SKM-1 (cell line): ENCODE measurements at regions not wholly inside any gene's neighbourhood (a gene's known extent, or its start where the extent isn't known, plus 50 kb on each side); places are given as distances from the start of the nearest gene placed in this dataset.
A peak's percentile ranks its signal among the peaks of the same experiment; 100 is the strongest.
"Not testable (repeated sequence)": the region's sequence is repeated elsewhere in the genome, so short reads cannot be mapped to it uniquely, and the experiment has no call there.

ENCODE experiments used
- DNase-seq: peaks from one replicate; lab custom pipeline; 2025; ENCODE audit not compliant: unreplicated experiment; lab: John Stamatoyannopoulos, UW

DNA sequence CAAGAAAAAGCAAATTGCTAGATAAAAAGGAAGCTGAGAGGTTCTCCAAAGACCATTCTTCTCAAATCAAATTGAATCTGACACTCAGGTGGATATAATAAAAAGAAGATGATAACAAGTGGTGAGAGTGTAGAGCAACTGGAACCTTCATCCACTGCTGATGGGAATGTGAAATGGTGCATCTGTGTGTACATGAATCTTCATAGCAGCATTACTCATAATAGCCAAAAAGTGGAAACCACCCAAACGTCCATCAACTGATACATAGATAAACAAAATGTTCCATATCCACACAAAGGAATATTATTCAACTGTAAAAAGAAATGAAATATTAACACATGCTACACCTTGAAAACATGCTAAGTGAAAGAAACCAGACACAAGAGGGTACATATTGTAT is 357.2 kb upstream of the EPHA4 start:
- DNase-seq: no peak

DNA sequence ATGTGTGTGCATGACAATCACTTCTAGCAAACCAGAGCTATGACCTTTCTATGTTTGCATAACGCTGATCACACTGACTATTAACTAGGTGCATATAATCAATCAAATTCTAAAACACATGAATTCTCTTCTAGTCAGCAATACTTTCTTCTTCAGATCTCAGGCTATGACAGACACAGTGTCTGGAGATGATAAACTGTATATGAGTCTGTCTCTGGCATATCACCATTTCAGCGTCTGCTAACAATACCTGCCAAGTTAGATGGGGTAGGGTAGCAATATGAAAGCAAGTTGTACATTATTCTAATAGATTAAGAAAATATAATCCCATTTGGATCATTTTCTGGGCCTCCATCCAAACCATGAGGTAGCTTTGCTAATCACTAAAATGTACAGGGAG is 354.2 kb upstream of the EPHA4 start:
- DNase-seq: no peak

DNA sequence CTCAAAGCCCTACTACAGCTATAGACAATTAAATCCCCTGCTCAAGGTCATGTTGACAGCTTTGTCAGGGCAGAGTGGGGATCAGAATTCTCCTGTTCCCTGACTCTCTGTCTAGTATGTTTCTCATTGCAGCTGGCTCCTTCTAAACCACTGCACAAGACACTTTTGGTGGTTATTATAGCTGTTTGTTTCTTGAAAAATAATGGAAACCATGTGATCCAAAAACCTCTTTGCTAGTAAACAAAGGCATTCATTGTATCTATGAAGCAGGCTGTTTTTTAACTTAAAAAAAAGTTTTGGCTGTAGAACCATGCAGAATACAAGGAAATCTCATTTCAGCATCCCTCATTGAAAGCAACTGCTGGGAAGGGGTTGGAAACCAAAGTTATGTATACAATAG is 352.5 kb upstream of the EPHA4 start:
- no peak for DNase-seq

DNA sequence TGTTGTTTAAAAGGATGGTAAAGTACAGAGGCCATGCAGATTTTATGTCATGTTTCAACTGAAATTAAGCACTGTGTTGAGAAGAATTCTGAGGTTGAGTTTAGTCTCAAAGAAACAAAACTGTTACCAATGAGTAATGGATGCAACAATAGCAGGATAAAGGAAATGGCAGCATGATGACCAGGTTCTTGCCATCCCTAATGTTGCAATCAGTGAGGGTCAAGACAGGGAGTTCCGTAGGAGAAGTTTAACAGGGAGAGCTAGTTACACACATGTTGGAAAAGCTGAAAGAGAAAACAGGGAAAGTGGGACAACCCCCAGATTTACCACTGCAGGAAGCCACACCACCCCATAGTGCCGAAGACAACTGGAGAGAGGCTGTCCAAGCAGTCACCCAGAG is 343.8 kb upstream of the EPHA4 start:
- DNase-seq: no peak

DNA sequence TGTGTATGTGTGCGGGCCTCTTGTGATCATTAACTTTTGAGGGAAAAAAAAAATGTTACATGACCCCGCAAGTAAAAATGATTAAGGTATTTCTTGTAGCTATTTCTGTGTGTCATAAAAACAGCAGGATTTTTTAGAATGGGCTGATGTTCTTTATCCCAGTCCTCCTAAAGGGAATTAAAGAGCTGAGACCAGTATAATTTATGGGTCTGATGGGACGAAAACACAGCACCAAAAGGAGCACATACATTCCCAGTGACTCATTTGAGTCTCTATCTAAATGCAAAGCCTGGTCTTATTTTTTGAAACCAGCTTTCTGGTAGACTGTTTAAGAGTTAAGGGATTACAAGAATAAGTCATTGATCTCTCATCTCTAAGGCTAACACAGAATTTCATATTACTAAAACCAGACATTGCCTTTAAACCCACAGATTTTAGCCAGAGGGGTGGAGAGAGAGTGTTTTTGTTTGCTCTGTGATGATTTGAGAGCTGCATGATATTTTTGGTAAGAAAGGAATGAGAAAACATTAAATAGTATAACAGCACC is 342.3 kb upstream of the EPHA4 start:
- no peak for DNase-seq

DNA sequence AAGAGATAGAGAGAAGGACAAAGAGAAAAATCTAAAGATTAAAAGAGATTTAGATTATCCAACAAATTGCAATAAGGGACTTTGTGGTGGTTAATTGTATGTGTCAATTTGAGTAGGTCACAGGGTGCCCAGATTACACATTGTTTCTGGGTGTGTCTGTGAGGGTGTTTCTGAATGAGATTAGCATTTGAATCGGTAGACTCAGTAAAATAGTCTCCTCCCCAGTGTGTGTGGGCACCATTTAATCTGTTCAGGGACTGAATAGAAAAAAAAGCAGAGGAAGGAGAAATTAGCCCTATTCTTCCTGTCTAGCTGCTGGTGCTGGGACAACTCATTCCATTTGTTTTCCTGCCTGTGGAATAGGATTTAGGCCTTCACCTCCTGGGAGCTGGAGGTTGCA is 339.8 kb upstream of the EPHA4 start:
- no peak for DNase-seq

DNA sequence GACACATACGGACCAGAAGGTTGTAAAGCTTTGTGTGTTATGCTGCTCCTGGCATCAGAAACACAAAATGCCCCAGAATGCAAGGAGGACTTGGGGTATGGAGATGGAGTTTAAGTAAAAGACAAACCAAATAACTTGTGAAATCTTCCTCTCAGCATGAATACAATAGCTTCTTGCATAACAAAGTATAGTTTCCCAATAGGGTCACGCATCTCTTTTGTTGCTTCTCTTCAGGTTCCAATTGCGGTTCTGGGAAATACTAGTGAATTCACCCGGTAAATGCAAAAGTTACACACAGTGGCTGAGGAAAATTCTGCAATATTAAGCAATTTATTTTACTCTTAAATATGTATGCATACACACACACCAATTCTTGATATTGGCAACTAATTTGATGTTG is 339.2 kb upstream of the EPHA4 start:
- DNase-seq: peak; percentile 8

DNA sequence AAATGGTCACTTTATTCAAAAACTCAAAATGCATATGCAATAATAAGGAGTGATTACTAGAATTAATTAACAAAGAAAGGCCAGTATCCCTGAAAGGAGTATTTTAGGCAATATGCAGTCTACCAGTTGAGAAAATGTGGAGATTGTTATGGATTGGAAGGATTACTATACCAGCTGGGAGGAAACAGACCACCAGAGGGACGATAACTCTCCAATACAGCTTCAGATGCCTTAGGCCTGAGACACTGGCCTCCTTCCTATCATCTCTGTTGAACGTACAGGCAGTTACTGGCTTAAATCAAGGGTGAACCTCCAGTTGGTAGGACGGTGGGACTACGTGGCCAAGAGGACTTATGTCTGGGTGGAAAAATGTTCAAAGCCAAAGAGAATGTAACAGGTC is 336.4 kb upstream of the EPHA4 start:
- DNase-seq: no peak

DNA sequence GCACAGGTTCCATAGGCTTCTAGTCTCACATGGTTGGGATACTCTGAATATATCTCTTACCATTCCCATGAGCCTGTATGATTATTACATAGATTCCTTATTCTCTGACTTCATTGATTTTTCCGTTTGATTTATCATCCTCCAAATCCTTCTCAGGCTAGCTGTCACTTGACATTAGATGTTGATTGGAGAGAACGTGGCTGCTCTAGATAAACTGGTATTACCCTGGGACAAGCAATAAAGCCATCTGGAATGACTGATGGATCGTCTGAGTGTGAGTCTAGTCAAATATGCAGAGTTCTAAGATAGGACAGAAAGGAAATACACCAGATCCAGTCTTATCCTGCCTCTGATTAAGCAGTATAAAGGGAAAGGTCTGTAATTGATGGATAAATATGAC is 325.6 kb upstream of the EPHA4 start:
- no peak for DNase-seq

DNA sequence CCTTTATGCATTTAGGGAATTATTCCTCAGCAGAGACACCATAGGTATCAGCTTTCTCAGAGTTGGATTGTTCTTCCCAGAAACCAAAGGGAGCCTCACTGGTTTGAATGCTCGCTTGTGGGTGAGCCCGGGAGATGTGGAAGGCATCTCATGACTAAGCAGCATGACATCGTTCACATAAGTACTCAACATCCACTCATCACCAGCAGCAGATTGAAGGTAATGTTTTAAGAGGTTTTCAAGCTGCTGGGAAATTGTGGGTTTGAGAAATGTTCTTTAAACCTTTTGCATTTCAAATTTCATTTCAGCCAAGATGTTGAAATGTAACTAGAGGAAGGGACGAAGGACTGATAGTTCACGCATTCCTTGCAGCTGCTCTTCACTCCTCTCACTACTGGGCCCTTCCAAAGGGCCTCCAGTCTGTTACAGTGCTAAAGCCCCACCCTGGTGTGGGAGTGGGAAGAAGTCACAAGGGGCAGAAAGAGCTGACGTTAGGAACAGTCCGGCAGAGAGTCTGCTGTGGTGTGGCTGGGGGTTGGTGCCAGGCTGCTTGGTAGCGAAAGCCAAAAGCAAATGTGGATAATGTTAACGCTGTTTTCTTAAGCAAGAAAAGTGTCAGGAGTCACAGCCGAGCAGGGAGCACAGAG is 324.5 kb upstream of the EPHA4 start:
- DNase-seq: no peak

DNA sequence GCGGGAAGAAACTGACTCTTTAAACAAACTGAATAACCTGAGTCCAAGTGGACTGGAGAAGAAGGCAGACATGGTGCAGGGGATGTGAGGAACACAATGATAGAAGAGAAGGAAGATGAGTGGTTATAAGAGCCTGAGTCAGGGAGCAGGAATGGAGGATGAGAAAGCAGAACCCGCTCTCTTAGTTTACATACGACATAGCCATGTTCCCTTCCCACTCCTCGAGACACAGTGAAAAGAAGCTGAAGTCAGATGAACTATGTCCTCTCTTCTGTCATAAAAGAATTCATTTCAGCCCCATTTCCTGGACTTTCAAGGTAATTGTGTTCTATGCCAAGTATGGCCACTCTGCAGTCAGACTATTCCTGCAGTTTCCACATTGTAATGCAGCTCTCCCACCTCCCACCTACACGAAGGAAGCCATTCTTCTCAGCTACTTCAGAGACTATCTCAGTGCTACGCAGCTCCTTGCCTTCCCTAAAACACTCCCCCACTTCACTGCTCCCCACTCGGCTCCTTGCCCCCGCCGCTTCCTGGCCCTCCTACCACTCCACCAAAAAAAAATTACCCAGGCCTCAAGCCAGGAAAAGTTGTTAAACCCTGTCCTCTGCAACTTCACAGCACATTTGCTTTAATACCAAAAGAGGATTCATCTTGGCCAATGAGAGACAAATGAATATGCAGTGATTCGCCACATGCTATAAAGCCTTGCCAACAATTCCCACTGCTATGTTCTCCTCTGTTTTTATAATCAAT is 323.4 kb upstream of the EPHA4 start:
- DNase-seq: no peak

DNA sequence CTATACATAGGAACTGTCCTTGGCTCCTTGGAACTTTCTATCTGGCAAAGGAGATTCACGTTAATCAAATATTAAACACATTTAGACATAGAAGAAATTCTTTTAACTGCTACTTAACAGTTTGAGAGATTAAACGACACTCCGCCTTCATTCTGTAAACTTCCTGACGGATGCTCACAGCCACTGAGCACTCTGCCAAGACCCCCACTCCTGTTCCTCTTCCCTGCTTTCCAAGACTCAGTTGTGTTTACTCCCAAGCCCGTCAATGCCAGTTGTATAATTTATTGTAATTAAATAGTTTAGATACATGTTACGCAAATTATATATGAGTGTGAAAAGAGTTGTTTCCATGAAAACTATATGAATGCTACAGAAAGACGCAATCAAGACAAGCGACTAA is 321.4 kb upstream of the EPHA4 start:
- DNase-seq: no peak

DNA sequence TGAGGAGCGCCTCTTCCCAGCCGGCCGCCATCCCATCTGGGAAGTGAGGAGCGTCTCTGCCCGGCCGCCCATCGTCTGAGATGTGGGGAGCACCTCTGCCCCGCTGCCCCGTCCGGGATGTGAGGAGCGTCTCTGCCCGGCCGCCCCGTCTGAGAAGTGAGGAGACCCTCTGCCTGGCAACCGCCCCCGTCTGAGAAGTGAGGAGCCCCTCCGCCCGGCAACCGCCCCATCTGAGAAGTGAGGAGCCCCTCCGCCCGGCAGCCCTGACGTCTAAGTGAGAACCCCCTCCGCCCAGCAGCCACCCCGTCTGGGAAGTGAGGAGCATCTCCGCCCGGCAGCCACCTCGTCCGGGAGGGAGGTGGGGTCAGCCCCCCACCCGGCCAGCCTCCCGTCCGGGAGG is 319.9 kb upstream of the EPHA4 start:
- DNase-seq: not testable (repeated sequence)

DNA sequence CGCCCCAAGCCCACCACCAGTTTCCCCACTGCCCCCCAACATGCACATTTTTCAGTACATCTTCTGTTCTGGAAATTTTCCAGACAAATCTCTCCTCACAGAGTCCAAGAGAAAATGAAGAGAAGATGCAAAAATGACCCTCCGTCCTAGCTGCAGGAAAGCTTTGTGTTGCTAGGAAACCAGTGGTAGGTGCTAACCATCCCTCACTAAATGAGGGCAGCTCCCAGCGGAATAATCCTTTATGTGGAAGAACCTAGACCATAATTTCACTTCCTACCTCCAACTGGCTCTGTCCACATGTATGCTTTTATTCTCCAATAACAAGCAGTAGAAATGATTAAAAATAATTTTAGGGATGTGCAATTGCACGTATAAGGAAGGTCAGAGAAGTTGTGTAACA is 311.9 kb upstream of the EPHA4 start:
- no peak for DNase-seq

DNA sequence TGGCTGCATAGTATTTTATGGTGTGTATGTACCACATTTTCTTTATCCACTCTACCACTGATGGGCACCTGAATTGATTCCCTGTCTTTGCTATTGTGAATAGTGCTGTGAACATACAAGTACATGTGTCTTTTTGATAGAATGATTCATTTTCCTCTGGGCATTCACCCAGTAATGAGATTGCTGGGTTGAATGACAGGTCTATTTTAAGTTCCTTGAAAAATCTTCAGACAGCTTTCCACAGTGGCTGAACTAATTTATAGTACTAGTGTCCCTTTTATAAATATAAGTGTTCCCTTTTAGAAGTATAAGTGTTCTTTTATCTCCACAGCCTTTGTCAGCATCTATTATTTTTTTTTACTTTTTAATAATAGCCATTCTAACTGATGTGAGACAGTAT is 303.9 kb upstream of the EPHA4 start:
- no peak for DNase-seq

DNA sequence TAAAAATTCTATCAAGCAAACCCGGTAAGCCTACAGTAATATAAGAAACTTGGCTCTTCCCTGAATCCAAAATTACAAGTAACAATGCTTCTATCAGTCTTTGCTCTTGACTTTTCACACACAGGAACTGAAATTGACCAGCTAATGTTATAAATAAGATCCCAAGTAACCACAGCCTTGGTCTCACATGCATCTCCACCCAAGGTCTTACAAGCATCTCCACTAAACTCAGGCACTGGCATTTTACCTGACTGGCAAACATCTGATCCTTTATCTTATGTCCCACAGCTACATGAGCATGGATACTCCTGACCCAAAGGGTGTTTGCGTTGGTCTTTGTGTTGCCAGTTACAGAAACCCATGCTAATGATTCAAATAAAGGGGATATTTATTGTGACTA is 302.3 kb upstream of the EPHA4 start:
- DNase-seq: no peak

DNA sequence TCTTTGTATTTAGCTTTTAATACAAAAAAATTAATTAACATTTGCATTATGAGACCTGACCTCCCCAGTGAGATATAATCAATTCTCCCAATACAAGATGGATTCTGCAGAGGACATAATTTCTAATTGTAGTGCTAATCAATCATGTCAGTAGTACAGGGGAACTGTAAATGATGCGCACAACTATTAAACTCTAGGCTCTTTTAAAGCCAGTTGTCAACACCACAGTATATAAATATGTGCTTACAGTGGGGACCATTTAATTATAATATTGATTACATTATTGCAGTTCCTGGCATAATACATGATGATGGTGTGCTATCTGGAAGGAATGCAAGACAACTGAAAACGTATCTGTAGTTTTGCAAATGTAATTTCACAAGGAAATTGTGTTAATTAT is 285.6 kb upstream of the EPHA4 start:
- DNase-seq: no peak

DNA sequence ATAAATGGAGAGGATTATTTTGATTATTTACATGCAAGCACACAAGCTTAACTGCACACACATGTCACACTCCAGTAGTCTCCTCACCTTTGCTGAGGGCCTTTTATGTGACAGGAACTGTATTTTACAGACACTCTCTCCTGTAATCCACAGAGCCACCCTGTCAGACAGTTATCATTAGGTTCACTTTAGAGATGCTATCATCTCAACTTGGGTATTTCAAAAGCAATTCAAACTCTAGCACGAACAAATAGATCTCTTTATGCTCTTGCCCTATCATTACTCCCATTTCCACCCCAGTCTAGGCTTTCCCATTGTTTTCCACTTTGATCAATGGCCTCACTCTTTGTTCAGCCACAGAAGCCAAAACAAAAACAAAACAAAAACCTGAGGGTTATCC is 281.2 kb upstream of the EPHA4 start:
- DNase-seq: no peak

DNA sequence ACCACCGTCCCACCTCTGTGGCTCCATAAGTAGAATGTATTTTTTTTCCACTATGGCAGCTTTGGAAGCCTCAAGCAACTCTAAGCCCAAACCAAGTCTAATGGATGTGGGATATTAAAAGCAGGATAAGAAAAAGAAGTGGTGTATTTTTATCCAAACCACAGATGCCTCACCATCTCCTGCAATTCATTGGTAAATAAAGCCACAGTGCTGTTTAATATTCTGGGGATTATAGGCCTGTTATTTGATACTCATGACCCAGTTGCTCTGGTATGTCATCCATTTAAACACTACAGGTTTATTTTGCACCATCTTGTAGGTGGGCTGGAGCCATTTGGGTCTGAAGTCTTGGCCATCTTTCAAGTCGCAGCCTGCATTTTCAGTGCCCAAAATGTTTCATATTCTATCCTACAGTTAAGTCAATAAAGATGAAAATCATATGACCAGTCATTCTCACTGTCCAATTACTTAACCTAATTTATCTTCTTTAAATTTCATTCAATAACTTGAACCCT is 279.5 kb upstream of the EPHA4 start:
- DNase-seq: no peak

DNA sequence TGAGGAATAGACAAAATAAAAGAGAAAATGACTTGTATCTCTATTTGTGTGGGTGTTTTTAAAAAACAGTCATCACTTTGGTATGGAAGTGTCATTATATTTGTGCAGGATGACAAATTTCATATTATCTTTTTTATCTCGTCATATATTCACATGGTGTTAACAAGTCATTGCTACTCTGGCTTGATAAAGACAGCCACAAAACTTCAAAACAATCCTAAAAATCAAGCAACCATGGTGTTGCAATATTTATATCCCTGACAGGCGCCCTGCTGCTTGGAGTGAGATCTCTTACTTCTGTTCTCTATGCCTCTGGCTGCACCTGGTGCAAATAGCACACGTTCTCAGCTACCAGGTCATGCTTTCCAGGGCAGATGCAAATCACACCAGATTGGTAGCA is 278.0 kb upstream of the EPHA4 start:
- DNase-seq: no peak

DNA sequence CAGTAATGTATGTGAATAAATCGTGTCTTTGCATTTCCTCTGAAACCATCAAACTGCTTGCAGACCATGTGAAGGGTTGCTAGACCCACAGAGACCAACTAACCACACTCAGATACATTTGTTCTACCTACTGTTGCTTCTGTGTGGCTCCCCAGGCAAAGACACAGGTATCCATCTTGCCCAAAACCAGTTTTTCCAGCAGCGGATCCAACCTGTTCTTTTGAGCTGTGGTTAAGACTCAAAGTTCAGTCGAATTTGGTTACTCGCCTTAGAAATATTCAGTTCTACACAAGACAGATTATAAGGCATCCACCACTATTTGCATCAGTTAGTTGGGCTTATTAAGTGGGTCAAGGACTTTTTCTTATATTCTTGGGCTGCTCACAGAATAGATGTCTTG is 276.2 kb upstream of the EPHA4 start:
- no peak for DNase-seq

DNA sequence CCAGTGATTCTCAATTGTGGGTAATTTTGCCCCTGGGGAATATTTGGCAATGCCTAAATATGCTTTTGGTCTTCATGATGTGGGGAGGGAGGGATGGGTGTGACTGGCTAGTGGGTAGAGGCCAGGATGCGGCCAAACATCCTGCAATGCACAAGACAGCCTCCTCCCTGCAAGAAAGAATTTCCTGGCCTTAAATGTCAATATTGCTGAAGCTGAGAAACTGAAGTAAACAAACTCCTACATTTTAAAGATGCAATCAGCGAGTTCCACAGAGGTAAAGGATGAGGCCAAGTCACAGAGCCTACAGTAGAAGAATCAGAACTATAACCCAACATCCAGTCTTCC is 272.9 kb upstream of the EPHA4 start:
- no peak for DNase-seq
